ENCODE measurements at regions not wholly inside any gene's neighbourhood (a gene's known extent, or its start where the extent isn't known, plus 50 kb on each side); places are given as distances from the start of the nearest gene placed in this dataset.

GRCh38 chr3:72550582-72551262 lies 297.5 kb downstream of the SHQ1 start:
- TF ChIP-seq TAF1 (IDR thresholded peaks at IDR 0.05; ENCODE audit: borderline replicate concordance, low read depth, low read length) (no peak), POLR2A (IDR thresholded peaks at IDR 0.05; ENCODE audit: low read depth, low read length) (no peak), POLR2AphosphoS5 (IDR thresholded peaks at IDR 0.05; ENCODE audit: low read depth, low read length) (no peak)
